ENCODE measurements at regions not wholly inside any gene's neighbourhood (a gene's known extent, or its start where the extent isn't known, plus 50 kb on each side); places are given as distances from the start of the nearest gene placed in this dataset.

DNA sequence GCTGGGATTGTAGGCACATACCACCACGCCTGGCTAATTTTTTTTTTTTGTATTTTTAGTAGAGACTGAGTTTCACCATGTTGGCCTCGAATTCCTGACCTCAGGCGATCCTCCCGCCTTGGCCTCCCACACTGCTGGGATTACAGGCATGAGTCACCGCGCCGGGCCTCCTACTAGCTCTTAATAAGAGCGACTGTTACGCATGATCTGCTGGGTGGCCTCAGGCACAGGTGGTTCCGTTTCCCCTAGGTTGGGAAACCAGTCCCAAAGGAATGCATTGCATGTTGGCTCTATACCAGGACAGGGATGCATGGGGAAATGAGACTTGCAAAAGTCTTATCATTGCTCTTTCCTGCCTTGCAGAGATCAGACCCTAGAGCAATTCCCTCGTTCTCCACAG lies 184.7 kb upstream of the PPP1R26 start:
- TF ChIP-seq OSR1 (CRISPR knock-in tag; IDR thresholded peaks at IDR 0.05) = no peak
- TF ChIP-seq ISL1 (CRISPR knock-in tag; IDR thresholded peaks at IDR 0.05) = no peak
- no peak for TF ChIP-seq ARNTL (CRISPR knock-in tag; IDR thresholded peaks at IDR 0.05; ENCODE audit: borderline replicate concordance, low read depth)
- no peak for TF ChIP-seq ZNF70 (CRISPR knock-in tag; IDR thresholded peaks at IDR 0.05)
- TF ChIP-seq ZFP3 (CRISPR knock-in tag; IDR thresholded peaks at IDR 0.05) = no peak
- TF ChIP-seq GLIS3 (CRISPR knock-in tag; IDR thresholded peaks at IDR 0.05) = no peak
- TF ChIP-seq BACH2 (CRISPR knock-in tag; IDR thresholded peaks at IDR 0.05; ENCODE audit: borderline replicate concordance) = no peak
- TF ChIP-seq SNAI2 (CRISPR knock-in tag; IDR thresholded peaks at IDR 0.05) = no peak
- TF ChIP-seq, protein P1, sequence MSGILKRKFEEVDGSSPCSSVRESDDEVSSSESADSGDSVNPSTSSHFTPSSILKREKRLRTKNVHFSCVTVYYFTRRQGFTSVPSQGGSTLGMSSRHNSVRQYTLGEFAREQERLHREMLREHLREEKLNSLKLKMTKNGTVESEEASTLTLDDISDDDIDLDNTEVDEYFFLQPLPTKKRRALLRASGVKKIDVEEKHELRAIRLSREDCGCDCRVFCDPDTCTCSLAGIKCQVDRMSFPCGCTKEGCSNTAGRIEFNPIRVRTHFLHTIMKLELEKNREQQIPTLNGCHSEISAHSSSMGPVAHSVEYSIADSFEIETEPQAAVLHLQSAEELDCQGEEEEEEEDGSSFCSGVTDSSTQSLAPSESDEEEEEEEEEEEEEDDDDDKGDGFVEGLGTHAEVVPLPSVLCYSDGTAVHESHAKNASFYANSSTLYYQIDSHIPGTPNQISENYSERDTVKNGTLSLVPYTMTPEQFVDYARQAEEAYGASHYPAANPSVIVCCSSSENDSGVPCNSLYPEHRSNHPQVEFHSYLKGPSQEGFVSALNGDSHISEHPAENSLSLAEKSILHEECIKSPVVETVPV (CRISPR knock-in tag; IDR thresholded peaks at IDR 0.05) = no peak
- ATAC-seq = no peak

DNA sequence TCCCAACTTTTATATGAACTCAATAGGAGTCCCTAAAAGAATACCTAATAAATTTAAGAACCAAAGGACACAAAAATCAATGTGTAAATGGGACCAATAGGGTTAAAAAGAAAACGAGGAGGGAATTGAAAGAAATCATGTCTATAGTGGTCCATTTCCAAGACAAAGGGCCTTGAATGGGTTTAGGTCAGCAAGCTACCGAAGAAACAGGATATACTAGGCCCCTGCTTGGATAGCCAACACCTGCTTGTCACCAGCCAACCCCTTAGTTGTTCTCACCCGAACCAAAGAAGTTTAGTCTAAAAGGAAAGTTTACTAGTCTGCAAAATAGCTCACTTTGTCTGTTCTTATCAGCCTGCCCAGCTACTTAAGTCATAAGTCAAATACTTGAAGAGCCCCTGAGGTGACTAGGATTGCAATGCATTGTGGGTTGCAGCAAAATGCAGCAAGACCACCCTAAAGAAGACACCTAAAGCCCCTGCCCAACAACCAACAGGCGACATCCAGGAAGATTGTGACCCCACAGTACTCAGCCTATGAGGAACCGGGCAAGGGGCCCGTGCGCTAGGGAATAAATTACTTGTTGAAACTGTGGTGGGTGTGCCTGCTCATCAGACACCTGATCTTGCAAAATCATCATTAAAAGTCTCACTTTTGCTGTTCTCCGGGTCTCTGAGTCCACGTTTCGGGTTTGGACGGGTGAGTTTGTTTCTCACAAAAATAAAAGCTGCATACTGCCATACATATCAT lies 183.9 kb upstream of the PPP1R26 start:
- no peak for ATAC-seq
- TF ChIP-seq BACH2 (CRISPR knock-in tag; IDR thresholded peaks at IDR 0.05; ENCODE audit: borderline replicate concordance) = no peak
- no peak for TF ChIP-seq ZFP3 (CRISPR knock-in tag; IDR thresholded peaks at IDR 0.05)
- TF ChIP-seq ISL1 (CRISPR knock-in tag; IDR thresholded peaks at IDR 0.05) = no peak
- TF ChIP-seq GLIS3 (CRISPR knock-in tag; IDR thresholded peaks at IDR 0.05) = no peak
- no peak for TF ChIP-seq CSDC2 (CRISPR knock-in tag; IDR thresholded peaks at IDR 0.05)
- TF ChIP-seq OSR1 (CRISPR knock-in tag; IDR thresholded peaks at IDR 0.05) = no peak
- TF ChIP-seq, protein P2, sequence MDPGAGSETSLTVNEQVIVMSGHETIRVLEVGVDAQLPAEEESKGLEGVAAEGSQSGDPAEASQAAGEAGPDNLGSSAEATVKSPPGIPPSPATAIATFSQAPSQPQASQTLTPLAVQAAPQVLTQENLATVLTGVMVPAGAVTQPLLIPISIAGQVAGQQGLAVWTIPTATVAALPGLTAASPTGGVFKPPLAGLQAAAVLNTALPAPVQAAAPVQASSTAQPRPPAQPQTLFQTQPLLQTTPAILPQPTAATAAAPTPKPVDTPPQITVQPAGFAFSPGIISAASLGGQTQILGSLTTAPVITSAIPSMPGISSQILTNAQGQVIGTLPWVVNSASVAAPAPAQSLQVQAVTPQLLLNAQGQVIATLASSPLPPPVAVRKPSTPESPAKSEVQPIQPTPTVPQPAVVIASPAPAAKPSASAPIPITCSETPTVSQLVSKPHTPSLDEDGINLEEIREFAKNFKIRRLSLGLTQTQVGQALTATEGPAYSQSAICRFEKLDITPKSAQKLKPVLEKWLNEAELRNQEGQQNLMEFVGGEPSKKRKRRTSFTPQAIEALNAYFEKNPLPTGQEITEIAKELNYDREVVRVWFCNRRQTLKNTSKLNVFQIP (CRISPR knock-in tag; IDR thresholded peaks at IDR 0.05; ENCODE audit: borderline replicate concordance, low read depth) = no peak

DNA sequence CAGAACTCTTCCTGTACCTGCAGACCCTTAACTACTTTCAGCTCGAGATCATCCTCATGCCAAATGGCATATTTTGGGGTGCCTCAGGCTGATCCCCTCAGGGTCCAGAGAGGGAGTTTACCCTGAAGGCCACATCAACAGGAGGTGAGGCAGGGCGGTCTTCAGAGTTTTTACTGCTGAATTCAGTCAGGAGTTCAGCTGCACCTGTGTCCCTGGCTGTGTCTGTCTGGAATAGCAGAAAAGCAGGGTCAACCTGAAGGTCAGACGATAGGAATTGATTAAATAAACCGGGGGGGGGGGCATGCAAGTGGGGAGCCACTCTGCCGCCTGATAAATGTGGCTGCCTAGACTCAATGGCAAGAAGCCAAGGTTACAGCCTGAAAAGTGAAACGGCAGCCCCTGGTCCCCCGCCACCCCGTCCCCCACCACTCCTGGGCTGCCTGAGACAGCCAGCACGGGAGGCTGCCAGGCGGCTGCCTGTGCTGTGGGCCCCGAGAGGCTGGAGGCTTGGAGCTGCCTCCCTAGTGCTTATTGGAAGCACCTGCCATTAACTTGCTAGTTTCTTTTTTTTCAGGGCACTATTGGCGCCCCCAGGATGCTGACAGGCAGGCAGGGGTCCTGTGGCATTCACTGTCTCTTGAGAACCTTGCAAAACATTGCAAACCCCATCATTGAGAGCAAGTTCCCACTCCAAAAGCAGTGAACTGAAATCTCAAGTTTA lies 182.7 kb upstream of the PPP1R26 start:
- TF ChIP-seq, protein P1 (CRISPR knock-in tag; IDR thresholded peaks at IDR 0.05) = no peak
- TF ChIP-seq, protein P2 (CRISPR knock-in tag; IDR thresholded peaks at IDR 0.05; ENCODE audit: borderline replicate concordance, low read depth) = no peak
- TF ChIP-seq ZFP3 (CRISPR knock-in tag; IDR thresholded peaks at IDR 0.05) (no peak), ZNF565 (CRISPR knock-in tag; conservative IDR thresholded peaks at IDR 0.05; ENCODE audit: low read depth) (no peak), GLIS3 (CRISPR knock-in tag; IDR thresholded peaks at IDR 0.05) (no peak), RARB (CRISPR knock-in tag; IDR thresholded peaks at IDR 0.05) (no peak), ZNF70 (CRISPR knock-in tag; IDR thresholded peaks at IDR 0.05) (no peak), ARNTL (CRISPR knock-in tag; IDR thresholded peaks at IDR 0.05; ENCODE audit: borderline replicate concordance, low read depth) (no peak)
- TF ChIP-seq, protein P3, sequence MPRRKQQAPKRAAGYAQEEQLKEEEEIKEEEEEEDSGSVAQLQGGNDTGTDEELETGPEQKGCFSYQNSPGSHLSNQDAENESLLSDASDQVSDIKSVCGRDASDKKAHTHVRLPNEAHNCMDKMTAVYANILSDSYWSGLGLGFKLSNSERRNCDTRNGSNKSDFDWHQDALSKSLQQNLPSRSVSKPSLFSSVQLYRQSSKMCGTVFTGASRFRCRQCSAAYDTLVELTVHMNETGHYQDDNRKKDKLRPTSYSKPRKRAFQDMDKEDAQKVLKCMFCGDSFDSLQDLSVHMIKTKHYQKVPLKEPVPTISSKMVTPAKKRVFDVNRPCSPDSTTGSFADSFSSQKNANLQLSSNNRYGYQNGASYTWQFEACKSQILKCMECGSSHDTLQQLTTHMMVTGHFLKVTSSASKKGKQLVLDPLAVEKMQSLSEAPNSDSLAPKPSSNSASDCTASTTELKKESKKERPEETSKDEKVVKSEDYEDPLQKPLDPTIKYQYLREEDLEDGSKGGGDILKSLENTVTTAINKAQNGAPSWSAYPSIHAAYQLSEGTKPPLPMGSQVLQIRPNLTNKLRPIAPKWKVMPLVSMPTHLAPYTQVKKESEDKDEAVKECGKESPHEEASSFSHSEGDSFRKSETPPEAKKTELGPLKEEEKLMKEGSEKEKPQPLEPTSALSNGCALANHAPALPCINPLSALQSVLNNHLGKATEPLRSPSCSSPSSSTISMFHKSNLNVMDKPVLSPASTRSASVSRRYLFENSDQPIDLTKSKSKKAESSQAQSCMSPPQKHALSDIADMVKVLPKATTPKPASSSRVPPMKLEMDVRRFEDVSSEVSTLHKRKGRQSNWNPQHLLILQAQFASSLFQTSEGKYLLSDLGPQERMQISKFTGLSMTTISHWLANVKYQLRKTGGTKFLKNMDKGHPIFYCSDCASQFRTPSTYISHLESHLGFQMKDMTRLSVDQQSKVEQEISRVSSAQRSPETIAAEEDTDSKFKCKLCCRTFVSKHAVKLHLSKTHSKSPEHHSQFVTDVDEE (CRISPR knock-in tag; IDR thresholded peaks at IDR 0.05) = no peak
- ATAC-seq = no peak

DNA sequence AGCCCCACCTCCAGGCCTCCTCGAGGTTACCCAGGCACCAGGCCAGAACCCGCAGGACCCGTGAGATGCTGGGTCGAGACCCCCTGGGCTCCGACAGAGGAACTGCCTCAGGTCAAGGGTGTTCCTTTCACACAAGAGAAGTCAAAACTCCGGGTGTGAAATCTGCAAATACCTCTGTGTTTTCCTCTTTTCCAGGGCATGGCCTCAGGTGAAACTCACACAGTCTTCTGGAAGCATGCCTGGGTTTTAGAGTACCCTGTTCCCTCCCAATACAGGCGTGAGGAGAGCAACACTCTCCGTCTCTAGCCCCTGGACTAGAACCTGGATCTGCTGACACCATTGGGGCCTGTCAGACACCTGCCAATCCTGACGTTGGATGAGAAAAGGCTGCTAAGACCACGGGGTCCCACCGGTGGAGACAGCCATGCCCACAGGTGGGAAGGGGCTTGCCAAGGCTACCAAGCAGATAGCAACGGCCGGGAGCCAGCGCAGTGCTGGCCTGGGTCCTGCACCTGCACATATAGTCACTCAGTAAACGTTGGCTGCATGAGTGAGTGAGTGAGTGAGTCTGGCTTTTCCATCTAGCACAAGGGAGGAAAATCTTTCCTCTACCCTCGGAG lies 182.0 kb upstream of the PPP1R26 start:
- TF ChIP-seq BACH2 (CRISPR knock-in tag; IDR thresholded peaks at IDR 0.05; ENCODE audit: borderline replicate concordance) (no peak), ARNTL (CRISPR knock-in tag; IDR thresholded peaks at IDR 0.05; ENCODE audit: borderline replicate concordance, low read depth) (no peak), ESRRG (CRISPR knock-in tag; IDR thresholded peaks at IDR 0.05) (no peak)
- TF ChIP-seq, protein P2 (CRISPR knock-in tag; IDR thresholded peaks at IDR 0.05; ENCODE audit: borderline replicate concordance, low read depth) = no peak
- TF ChIP-seq, protein P4, sequence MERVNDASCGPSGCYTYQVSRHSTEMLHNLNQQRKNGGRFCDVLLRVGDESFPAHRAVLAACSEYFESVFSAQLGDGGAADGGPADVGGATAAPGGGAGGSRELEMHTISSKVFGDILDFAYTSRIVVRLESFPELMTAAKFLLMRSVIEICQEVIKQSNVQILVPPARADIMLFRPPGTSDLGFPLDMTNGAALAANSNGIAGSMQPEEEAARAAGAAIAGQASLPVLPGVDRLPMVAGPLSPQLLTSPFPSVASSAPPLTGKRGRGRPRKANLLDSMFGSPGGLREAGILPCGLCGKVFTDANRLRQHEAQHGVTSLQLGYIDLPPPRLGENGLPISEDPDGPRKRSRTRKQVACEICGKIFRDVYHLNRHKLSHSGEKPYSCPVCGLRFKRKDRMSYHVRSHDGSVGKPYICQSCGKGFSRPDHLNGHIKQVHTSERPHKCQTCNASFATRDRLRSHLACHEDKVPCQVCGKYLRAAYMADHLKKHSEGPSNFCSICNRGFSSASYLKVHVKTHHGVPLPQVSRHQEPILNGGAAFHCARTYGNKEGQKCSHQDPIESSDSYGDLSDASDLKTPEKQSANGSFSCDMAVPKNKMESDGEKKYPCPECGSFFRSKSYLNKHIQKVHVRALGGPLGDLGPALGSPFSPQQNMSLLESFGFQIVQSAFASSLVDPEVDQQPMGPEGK (CRISPR knock-in tag; IDR thresholded peaks at IDR 0.05; ENCODE audit: borderline replicate concordance) = no peak
- ATAC-seq = no peak

Measured in SK-N-SH treated with all-trans-retinoic acid at 6 μM for 48 hours (cell line).